ENCODE measurements at regions not wholly inside any gene's neighbourhood (a gene's known extent, or its start where the extent isn't known, plus 50 kb on each side); places are given as distances from the start of the nearest gene placed in this dataset.

DNA sequence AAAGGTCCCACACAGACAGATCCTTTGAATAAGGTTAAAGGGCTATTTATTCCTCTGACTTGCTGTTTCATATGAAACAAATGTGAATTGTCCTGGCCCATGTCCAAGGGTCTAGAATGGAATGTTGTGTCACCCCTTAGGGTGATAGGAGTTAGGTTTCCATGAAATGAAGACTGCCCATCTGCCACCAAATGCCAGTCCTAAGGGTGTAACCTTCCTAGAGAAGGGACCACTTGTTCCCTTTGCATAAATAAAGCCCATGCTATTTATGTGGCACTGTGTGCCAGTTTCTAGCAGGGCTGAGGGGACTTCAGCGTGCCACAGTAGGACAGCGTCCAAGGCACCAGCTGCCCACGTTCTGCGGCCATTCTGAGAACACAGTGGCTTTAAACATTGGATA, 171.3 kb downstream of the ABCA8 start:
- ATAC-seq (ENCODE audit: low FRiP score) = no peak

DNA sequence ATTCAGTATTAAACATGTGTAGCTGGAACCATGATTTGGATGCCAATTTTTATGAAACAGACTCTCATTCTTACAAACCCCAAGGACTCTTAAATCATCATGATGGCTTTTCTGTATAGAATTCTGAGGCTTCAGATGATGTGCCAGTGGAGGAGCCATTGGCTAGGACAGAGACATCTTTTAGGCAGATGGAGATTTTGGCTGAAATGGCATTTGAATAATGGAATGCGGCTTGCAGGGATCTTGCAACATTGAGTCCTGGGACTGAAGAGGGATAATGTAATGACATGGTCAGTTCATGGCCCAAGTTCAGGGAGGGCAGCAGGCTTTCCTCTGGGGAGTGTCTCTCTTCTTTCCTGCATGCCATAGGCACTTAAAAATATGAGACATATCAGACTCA, 172.4 kb downstream of the ABCA8 start:
- intact Hi-C loops (cut with DNase I) = no loop called here
- no peak for DNase-seq

More for the DNA sequence above, 171.3 kb downstream of the ABCA8 start:
- H3K9me3 ChIP-seq (ENCODE audit: control insufficient read depth, low read length) = no peaks in the 10 kb centered on the region
- no peak overlapping the region for H3K27ac ChIP-seq (ENCODE audit: low read depth in 1 of 2, low read length in 2 of 2)
- intact Hi-C loops (cut with DNase I) = no loop called here
- WGBS, 2 donors = 71 to 76% methylated on average over 4 of the region's 4 CpGs
- no peaks in the 10 kb centered on the region for H3K4me1 ChIP-seq (ENCODE audit: control insufficient read depth in 1 of 2, insufficient read depth in 2 of 2, low read length in 2 of 2)
- no peaks in the 10 kb centered on the region for H3K36me3 ChIP-seq (ENCODE audit: control insufficient read depth in 1 of 2, insufficient read depth in 2 of 2, low read length in 1 of 2)
- H3K4me3 ChIP-seq (ENCODE audit: low read length in 2 of 2) = no peak overlapping the region
- no peak for DNase-seq
- H3K27me3 ChIP-seq (ENCODE audit: control insufficient read depth in 1 of 2, insufficient read depth in 2 of 2, low read length in 1 of 2) = no peaks in the 10 kb centered on the region

DNA sequence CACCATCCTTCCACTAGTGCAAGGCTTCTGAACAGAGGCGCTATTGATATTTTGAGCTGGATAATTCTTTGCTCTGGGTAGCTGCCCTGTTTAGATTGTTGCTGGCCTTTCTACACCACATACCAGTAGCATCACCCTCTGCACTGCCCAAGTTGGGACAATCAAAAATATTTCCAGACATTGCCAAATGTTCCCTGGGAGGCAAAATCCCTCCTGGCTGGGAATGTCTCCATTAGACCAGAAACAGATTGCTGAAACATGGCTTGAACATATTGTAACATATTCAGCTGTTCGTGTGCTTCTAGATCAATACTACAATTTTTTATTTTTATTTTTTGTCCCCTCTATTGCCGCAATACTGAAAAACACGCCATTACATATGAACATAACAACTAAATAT, 174.6 kb downstream of the ABCA8 start:
- Histone ChIP-seq H3K27me3 (ENCODE audit: control insufficient read depth in 1 of 2, insufficient read depth in 2 of 2, low read length in 1 of 2) (no peaks in the 10 kb centered on the region), H3K27ac (ENCODE audit: low read depth in 1 of 2, low read length in 2 of 2) (no peak overlapping the region), H3K9me3 (ENCODE audit: control insufficient read depth, low read length) (no peaks in the 10 kb centered on the region), H3K36me3 (ENCODE audit: control insufficient read depth in 1 of 2, insufficient read depth in 2 of 2, low read length in 1 of 2) (no peaks in the 10 kb centered on the region), H3K4me1 (ENCODE audit: control insufficient read depth in 1 of 2, insufficient read depth in 2 of 2, low read length in 2 of 2) (no peaks in the 10 kb centered on the region), H3K4me3 (ENCODE audit: low read length in 2 of 2) (no peak overlapping the region)
- no peak for ATAC-seq (ENCODE audit: low FRiP score)
- DNase-seq = no peak
- WGBS, 2 donors = 90 to 91% methylated on average over 4 of the region's 4 CpGs
- intact Hi-C loops (cut with DNase I) = no loop called here

More for the DNA sequence above, 172.4 kb downstream of the ABCA8 start:
- peak; percentile 57 for ATAC-seq (ENCODE audit: low FRiP score)
- Histone ChIP-seq H3K9me3 (ENCODE audit: control insufficient read depth, low read length) (no peaks in the 10 kb centered on the region), H3K27me3 (ENCODE audit: control insufficient read depth in 1 of 2, insufficient read depth in 2 of 2, low read length in 1 of 2) (no peaks in the 10 kb centered on the region), H3K36me3 (ENCODE audit: control insufficient read depth in 1 of 2, insufficient read depth in 2 of 2, low read length in 1 of 2) (no peaks in the 10 kb centered on the region), H3K27ac (ENCODE audit: low read depth in 1 of 2, low read length in 2 of 2) (no peak overlapping the region), H3K4me3 (ENCODE audit: low read length in 2 of 2) (no peak overlapping the region), H3K4me1 (ENCODE audit: control insufficient read depth in 1 of 2, insufficient read depth in 2 of 2, low read length in 2 of 2) (no peaks in the 10 kb centered on the region)
- 88 to 89% methylated on average over 1 of the region's 1 CpG for WGBS, 2 donors

- Histone ChIP-seq H3K36me3 (ENCODE audit: control insufficient read depth in 1 of 2, insufficient read depth in 2 of 2, low read length in 1 of 2) (no peaks in the 10 kb centered on the region), H3K4me1 (ENCODE audit: control insufficient read depth in 1 of 2, insufficient read depth in 2 of 2, low read length in 2 of 2) (no peaks in the 10 kb centered on the region), H3K9me3 (ENCODE audit: control insufficient read depth, low read length) (no peaks in the 10 kb centered on the region), H3K4me3 (ENCODE audit: low read length in 2 of 2) (no peak overlapping the region), H3K27ac (ENCODE audit: low read depth in 1 of 2, low read length in 2 of 2) (no peak overlapping the region), H3K27me3 (ENCODE audit: control insufficient read depth in 1 of 2, insufficient read depth in 2 of 2, low read length in 1 of 2) (no peaks in the 10 kb centered on the region)
- WGBS, 2 donors = 75 to 83% methylated on average over 4 of the region's 4 CpGs
- no peak for DNase-seq
- intact Hi-C loops (cut with DNase I) = loop anchor here (5.0 kb wide), 3 partner anchors 194 to 469 kb away; no protein-coding TSS in a partner anchor
- no peak for ATAC-seq (ENCODE audit: low FRiP score)
Measured at GRCh38 chr17:68778726-68779125, 176.5 kb downstream of the ABCA8 start.

GRCh38 chr17:68777856-68778694, 176.9 kb upstream of the FAM20A start:
- ATAC-seq (ENCODE audit: low FRiP score) = peak; percentile 70
- intact Hi-C loops (cut with DNase I) = loop anchor here (5.0 kb wide), 3 partner anchors 194 to 469 kb away; no protein-coding TSS in a partner anchor
- H3K27ac ChIP-seq (ENCODE audit: low read depth in 1 of 2, low read length in 2 of 2) = no peak overlapping the region

GRCh38 chr17:68777243-68777855, 176.2 kb upstream of the FAM20A start:
- 22 to 25% methylated on average over 5 of the region's 5 CpGs for WGBS, 2 donors
- intact Hi-C loops (cut with DNase I) = loop anchor here (5.0 kb wide), 3 partner anchors 195 to 470 kb away; no protein-coding TSS in a partner anchor

More at GRCh38 chr17:68777856-68778694, 176.9 kb upstream of the FAM20A start:
- no peak overlapping the region for H3K4me3 ChIP-seq (ENCODE audit: low read length in 2 of 2)
- H3K27me3 ChIP-seq (ENCODE audit: control insufficient read depth in 1 of 2, insufficient read depth in 2 of 2, low read length in 1 of 2) = no peaks in the 10 kb centered on the region
- 62 to 72% methylated on average over 10 of the region's 10 CpGs for WGBS, 2 donors
- no peaks in the 10 kb centered on the region for H3K4me1 ChIP-seq (ENCODE audit: control insufficient read depth in 1 of 2, insufficient read depth in 2 of 2, low read length in 2 of 2)
- no peak for DNase-seq
- no peaks in the 10 kb centered on the region for H3K9me3 ChIP-seq (ENCODE audit: control insufficient read depth, low read length)
- H3K36me3 ChIP-seq (ENCODE audit: control insufficient read depth in 1 of 2, insufficient read depth in 2 of 2, low read length in 1 of 2) = no peaks in the 10 kb centered on the region

DNA sequence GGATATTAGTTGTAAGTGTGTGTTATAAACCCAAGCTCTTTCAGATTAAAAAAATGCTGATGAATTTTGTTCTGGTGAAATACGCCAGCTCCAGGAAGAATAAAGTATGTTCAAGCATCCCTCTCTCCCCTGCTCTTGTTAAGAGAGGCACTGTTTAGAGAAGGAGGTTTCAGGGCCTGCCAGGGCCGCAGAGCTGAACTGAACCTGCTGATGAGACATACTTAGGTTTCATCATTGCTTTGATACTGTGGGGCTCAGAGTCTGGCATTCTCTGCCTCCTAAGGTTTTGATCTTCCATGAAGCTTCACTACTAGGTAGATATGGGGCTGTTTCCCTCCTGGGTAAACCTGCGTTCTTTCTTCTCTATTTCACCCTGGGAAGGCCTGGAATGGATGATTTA, 175.3 kb upstream of the FAM20A start:
- H3K36me3 ChIP-seq (ENCODE audit: control insufficient read depth in 1 of 2, insufficient read depth in 2 of 2, low read length in 1 of 2) = no peaks in the 10 kb centered on the region
- no peaks in the 10 kb centered on the region for H3K4me1 ChIP-seq (ENCODE audit: control insufficient read depth in 1 of 2, insufficient read depth in 2 of 2, low read length in 2 of 2)
- H3K9me3 ChIP-seq (ENCODE audit: control insufficient read depth, low read length) = no peaks in the 10 kb centered on the region
- ATAC-seq (ENCODE audit: low FRiP score) (no peak), DNase-seq (no peak)
- H3K27ac ChIP-seq (ENCODE audit: low read depth in 1 of 2, low read length in 2 of 2) = no peak overlapping the region
- no peaks in the 10 kb centered on the region for H3K27me3 ChIP-seq (ENCODE audit: control insufficient read depth in 1 of 2, insufficient read depth in 2 of 2, low read length in 1 of 2)
- intact Hi-C loops (cut with DNase I) = loop anchor here (5.0 kb wide), 3 partner anchors 196 to 471 kb away; no protein-coding TSS in a partner anchor
- 92% methylated on average over 3 of the region's 3 CpGs for WGBS, 2 donors
- no peak overlapping the region for H3K4me3 ChIP-seq (ENCODE audit: low read length in 2 of 2)

More at GRCh38 chr17:68777243-68777855, 176.2 kb upstream of the FAM20A start:
- ATAC-seq (ENCODE audit: low FRiP score) = peak; percentile 86
- Histone ChIP-seq H3K4me3 (ENCODE audit: low read length in 2 of 2) (no peak overlapping the region), H3K9me3 (ENCODE audit: control insufficient read depth, low read length) (no peaks in the 10 kb centered on the region), H3K4me1 (ENCODE audit: control insufficient read depth in 1 of 2, insufficient read depth in 2 of 2, low read length in 2 of 2) (no peaks in the 10 kb centered on the region), H3K27me3 (ENCODE audit: control insufficient read depth in 1 of 2, insufficient read depth in 2 of 2, low read length in 1 of 2) (no peaks in the 10 kb centered on the region), H3K27ac (ENCODE audit: low read depth in 1 of 2, low read length in 2 of 2) (no peak overlapping the region), H3K36me3 (ENCODE audit: control insufficient read depth in 1 of 2, insufficient read depth in 2 of 2, low read length in 1 of 2) (no peaks in the 10 kb centered on the region)
- peak in 1 of 2 donors; percentile 47 for DNase-seq

- H3K4me3 ChIP-seq (ENCODE audit: low read length in 2 of 2) = no peak overlapping the region
- H3K36me3 ChIP-seq (ENCODE audit: control insufficient read depth in 1 of 2, insufficient read depth in 2 of 2, low read length in 1 of 2) = no peaks in the 10 kb centered on the region
- no peak overlapping the region for H3K27ac ChIP-seq (ENCODE audit: low read depth in 1 of 2, low read length in 2 of 2)
- 95 to 97% methylated on average over 2 of the region's 2 CpGs for WGBS, 2 donors
- H3K27me3 ChIP-seq (ENCODE audit: control insufficient read depth in 1 of 2, insufficient read depth in 2 of 2, low read length in 1 of 2) = no peaks in the 10 kb centered on the region
- no peaks in the 10 kb centered on the region for H3K9me3 ChIP-seq (ENCODE audit: control insufficient read depth, low read length)
- intact Hi-C loops (cut with DNase I) = loop anchor here (5.0 kb wide), 3 partner anchors 196 to 471 kb away; no protein-coding TSS in a partner anchor
- H3K4me1 ChIP-seq (ENCODE audit: control insufficient read depth in 1 of 2, insufficient read depth in 2 of 2, low read length in 2 of 2) = no peaks in the 10 kb centered on the region
- ATAC-seq (ENCODE audit: low FRiP score) (no peak), DNase-seq (no peak)
Measured at GRCh38 chr17:68775969-68776368, 174.8 kb upstream of the FAM20A start.

Measured in aorta (tissue), 5 donors.